Astrocyte of the cerebellum (primary cell): ENCODE measurements at regions not wholly inside any gene's neighbourhood (a gene's known extent, or its start where the extent isn't known, plus 50 kb on each side); places are given as distances from the start of the nearest gene placed in this dataset.
"Not testable (repeated sequence)": the region's sequence is repeated elsewhere in the genome, so short reads cannot be mapped to it uniquely, and the experiment has no call there.

ENCODE experiments used
- DNase-seq: peaks from one replicate; pipeline ENCODE4 v3.0.0-alpha.2; 2011; ENCODE audit warnings: low read depth
- H3K4me3 ChIP-seq: 2 replicates; pipeline ENCODE4 v1.5.1; 2011; ENCODE audit warnings: mild to moderate bottlenecking, low read depth, low read length, moderate library complexity
- CTCF ChIP-seq: IDR thresholded peaks from 2 replicates; pipeline ENCODE4 v1.5.1; 2012; ENCODE audit warnings: low read length, low read depth, moderate library complexity, mild to moderate bottlenecking; ENCODE audit errors: missing control alignments
- in situ Hi-C: cut with HindIII; loops from 2 replicates; pipeline ENCODE4 v1.10.0; 2017; ENCODE audit warnings: low sequenced_read_pairs

- TF ChIP-seq CTCF = no peak
- DNase-seq = no peak
- H3K4me3 ChIP-seq = peak overlapping the region; percentile 67
- in situ Hi-C loops = no loop called here
These were observed 101.3 kb downstream of the OR2B2 start for GRCh38 chr6:27810768-27811450.

- peak overlapping the region; percentile 67 for H3K4me3 ChIP-seq
- TF ChIP-seq CTCF = peak; percentile 26
- in situ Hi-C loops = no loop called here
- DNase-seq = peak; percentile 96
These were observed 102.0 kb downstream of the OR2B2 start for GRCh38 chr6:27809939-27810767.

- no peak for TF ChIP-seq CTCF
- in situ Hi-C loops = no loop called here
- peak overlapping the region; percentile 67 for H3K4me3 ChIP-seq
- no peak for DNase-seq
These were observed 102.9 kb downstream of the OR2B2 start for GRCh38 chr6:27809067-27809938.

GRCh38 chr6:27808242-27809066, 103.7 kb downstream of the OR2B2 start:
- in situ Hi-C loops, DNase-seq: not testable (repeated sequence)
- peak overlapping the region; percentile 53 for H3K4me3 ChIP-seq

GRCh38 chr6:27807441-27808241, 104.6 kb downstream of the OR2B2 start:
- peak; percentile 94 for DNase-seq
- in situ Hi-C loops = not testable (repeated sequence)
- peak overlapping the region; percentile 53 for H3K4me3 ChIP-seq

GRCh38 chr6:27806981-27807440, 105.2 kb downstream of the OR2B2 start:
- in situ Hi-C loops = no loop called here
- no peak for DNase-seq
- H3K4me3 ChIP-seq = peak overlapping the region; percentile 53
- TF ChIP-seq CTCF = no peak
